ENCODE measurements at regions not wholly inside any gene's neighbourhood (a gene's known extent, or its start where the extent isn't known, plus 50 kb on each side); places are given as distances from the start of the nearest gene placed in this dataset.

- intact Hi-C loops (cut with micrococcal nuclease) (no loop called here), dilution Hi-C loops (cut with MboI; ENCODE audit: extremely low pct_ligation_motif_present, low sequenced_read_pairs) (no loop called here)
- no TSS peak for BruUV-seq (replicated peaks)
Measured at GRCh38 chr7:88586890-88587289, 172.6 kb upstream of the ZNF804B start.

DNA sequence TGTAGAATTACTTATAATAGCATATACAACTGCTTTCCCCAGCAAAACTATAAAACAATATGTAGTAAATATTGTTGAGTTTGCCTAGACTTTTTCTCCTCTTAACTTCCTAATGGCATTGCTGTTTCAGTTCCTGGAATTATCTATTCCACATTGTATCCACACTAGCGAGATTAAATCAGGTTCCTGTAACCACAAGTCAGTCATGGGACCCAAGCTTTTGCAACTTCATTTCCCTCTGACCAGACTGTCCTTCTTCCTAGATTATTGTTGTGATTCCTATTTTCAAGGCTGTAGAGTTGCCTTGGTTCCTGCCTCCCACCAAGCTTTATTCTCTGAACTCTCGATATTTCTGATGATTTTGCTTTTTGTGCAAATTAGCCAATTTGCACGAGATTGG is 173.3 kb upstream of the ZNF804B start:
- BruUV-seq (replicated peaks): no TSS peak
- Histone ChIP-seq H3K79me2 (ENCODE audit: control insufficient read depth, insufficient read depth, low read length) (no peaks in the 10 kb centered on the region), H3K4me1 (ENCODE audit: control insufficient read depth, extremely low read depth, insufficient read depth, low read length) (no peaks in the 10 kb centered on the region), H3K36me3 (ENCODE audit: control insufficient read depth in 2 of 2, extremely low read depth in 1 of 2, insufficient read depth in 2 of 2, low read length in 2 of 2) (no peaks in the 10 kb centered on the region), H3K27ac (ENCODE audit: insufficient read depth, low read depth, low read length) (no peak overlapping the region), H3K4me2 (ENCODE audit: insufficient read depth, low read length) (no peak overlapping the region), H3K9me3 (replicated peaks; ENCODE audit: control insufficient read depth, insufficient read depth, low read length) (no peaks in the 10 kb centered on the region), H3K9me1 (replicated peaks; ENCODE audit: control insufficient read depth, extremely low read depth, insufficient read depth, low read length) (no peaks in the 10 kb centered on the region), H3K9ac (replicated peaks; ENCODE audit: extremely low read depth, insufficient read depth, low read length) (no peak overlapping the region), H2AFZ (ENCODE audit: low read depth, low read length) (no peak overlapping the region), H3K4me3 (replicated peaks in 1 of 3; ENCODE audit: insufficient read depth in 1 of 3, low read depth in 1 of 3, low read length in 3 of 3) (no peak overlapping the region), H3K27me3 (ENCODE audit: control insufficient read depth in 2 of 2, insufficient read depth in 2 of 2, low read length in 2 of 2) (no peaks in the 10 kb centered on the region), H4K20me1 (replicated peaks; ENCODE audit: control insufficient read depth, extremely low read depth, insufficient read depth, low read length) (no peaks in the 10 kb centered on the region)
- TF ChIP-seq MAX (IDR thresholded peaks at IDR 0.05; ENCODE audit: insufficient read depth, insufficient read length): no peak
- no peak for TF ChIP-seq EZH2 (IDR thresholded peaks at IDR 0.05; ENCODE audit: borderline replicate concordance, low read depth, low read length, severe bottlenecking)
- no peak for TF ChIP-seq POLR2AphosphoS5 (IDR thresholded peaks at IDR 0.05; ENCODE audit: insufficient read depth, low read depth, low read length)
- TF ChIP-seq FOS (IDR thresholded peaks at IDR 0.05; ENCODE audit: borderline replicate concordance, insufficient read depth, low read length): no peak
- TF ChIP-seq, protein P1, sequence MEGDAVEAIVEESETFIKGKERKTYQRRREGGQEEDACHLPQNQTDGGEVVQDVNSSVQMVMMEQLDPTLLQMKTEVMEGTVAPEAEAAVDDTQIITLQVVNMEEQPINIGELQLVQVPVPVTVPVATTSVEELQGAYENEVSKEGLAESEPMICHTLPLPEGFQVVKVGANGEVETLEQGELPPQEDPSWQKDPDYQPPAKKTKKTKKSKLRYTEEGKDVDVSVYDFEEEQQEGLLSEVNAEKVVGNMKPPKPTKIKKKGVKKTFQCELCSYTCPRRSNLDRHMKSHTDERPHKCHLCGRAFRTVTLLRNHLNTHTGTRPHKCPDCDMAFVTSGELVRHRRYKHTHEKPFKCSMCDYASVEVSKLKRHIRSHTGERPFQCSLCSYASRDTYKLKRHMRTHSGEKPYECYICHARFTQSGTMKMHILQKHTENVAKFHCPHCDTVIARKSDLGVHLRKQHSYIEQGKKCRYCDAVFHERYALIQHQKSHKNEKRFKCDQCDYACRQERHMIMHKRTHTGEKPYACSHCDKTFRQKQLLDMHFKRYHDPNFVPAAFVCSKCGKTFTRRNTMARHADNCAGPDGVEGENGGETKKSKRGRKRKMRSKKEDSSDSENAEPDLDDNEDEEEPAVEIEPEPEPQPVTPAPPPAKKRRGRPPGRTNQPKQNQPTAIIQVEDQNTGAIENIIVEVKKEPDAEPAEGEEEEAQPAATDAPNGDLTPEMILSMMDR (IDR thresholded peaks at IDR 0.05; ENCODE audit: extremely low read depth in 1 of 2, insufficient read depth in 1 of 2, low read depth in 1 of 2, low read length in 2 of 2): no peak
- TF ChIP-seq MYC (IDR thresholded peaks at IDR 0.05; ENCODE audit: low read depth, low read length): no peak
- TF ChIP-seq POLR2A (IDR thresholded peaks at IDR 0.05; ENCODE audit: low read depth, low read length): no peak
- no peak for TF ChIP-seq JUN (IDR thresholded peaks at IDR 0.05; ENCODE audit: borderline replicate concordance, insufficient read depth, insufficient read length, low read depth)
- no peak for TF ChIP-seq GATA2 (IDR thresholded peaks at IDR 0.05; ENCODE audit: insufficient read depth, insufficient read length, low read depth, low read length)
- CTCF ChIA-PET: no interaction called here
- dilution Hi-C loops (cut with MboI; ENCODE audit: extremely low pct_ligation_motif_present, low sequenced_read_pairs) (no loop called here), intact Hi-C loops (cut with micrococcal nuclease) (no loop called here)
- POLR2A ChIA-PET: no interaction called here
- no peak for FAIRE-seq
- no peak for DNase-seq (ENCODE audit: low read depth, low spot score)

More at GRCh38 chr7:88586890-88587289, 172.6 kb upstream of the ZNF804B start:
- Histone ChIP-seq H3K4me1 (ENCODE audit: control insufficient read depth, extremely low read depth, insufficient read depth, low read length) (no peaks in the 10 kb centered on the region), H3K9me1 (replicated peaks; ENCODE audit: control insufficient read depth, extremely low read depth, insufficient read depth, low read length) (no peaks in the 10 kb centered on the region), H3K4me2 (ENCODE audit: insufficient read depth, low read length) (no peak overlapping the region), H3K27ac (ENCODE audit: insufficient read depth, low read depth, low read length) (no peak overlapping the region), H3K4me3 (replicated peaks in 1 of 3; ENCODE audit: insufficient read depth in 1 of 3, low read depth in 1 of 3, low read length in 3 of 3) (no peak overlapping the region), H3K27me3 (ENCODE audit: control insufficient read depth in 2 of 2, insufficient read depth in 2 of 2, low read length in 2 of 2) (no peaks in the 10 kb centered on the region), H3K9me3 (replicated peaks; ENCODE audit: control insufficient read depth, insufficient read depth, low read length) (no peaks in the 10 kb centered on the region), H4K20me1 (replicated peaks; ENCODE audit: control insufficient read depth, extremely low read depth, insufficient read depth, low read length) (no peaks in the 10 kb centered on the region), H3K79me2 (ENCODE audit: control insufficient read depth, insufficient read depth, low read length) (no peaks in the 10 kb centered on the region), H3K9ac (replicated peaks; ENCODE audit: extremely low read depth, insufficient read depth, low read length) (no peak overlapping the region), H3K36me3 (ENCODE audit: control insufficient read depth in 2 of 2, extremely low read depth in 1 of 2, insufficient read depth in 2 of 2, low read length in 2 of 2) (no peaks in the 10 kb centered on the region), H2AFZ (ENCODE audit: low read depth, low read length) (no peak overlapping the region)
- DNase-seq (ENCODE audit: low read depth, low spot score): no peak
- ChIA-PET CTCF (no interaction called here), POLR2A (no interaction called here)
- TF ChIP-seq EZH2 (IDR thresholded peaks at IDR 0.05; ENCODE audit: borderline replicate concordance, low read depth, low read length, severe bottlenecking): no peak
- TF ChIP-seq JUN (IDR thresholded peaks at IDR 0.05; ENCODE audit: borderline replicate concordance, insufficient read depth, insufficient read length, low read depth): no peak
- no peak for TF ChIP-seq GATA2 (IDR thresholded peaks at IDR 0.05; ENCODE audit: insufficient read depth, insufficient read length, low read depth, low read length)
- FAIRE-seq: no peak
